Motor neuron (in vitro differentiated cells): ENCODE measurements at regions not wholly inside any gene's neighbourhood (a gene's known extent, or its start where the extent isn't known, plus 50 kb on each side); places are given as distances from the start of the nearest gene placed in this dataset.

Source experiments
- ATAC-seq, 8 experiments: fragments of 200-7000 bp; cut with Tn5 transposase; replicated peaks in 6 of 8; 2 replicates each; pipeline ENCODE4 v1.8.0; 2021; ENCODE audit warnings: mild to moderate bottlenecking in 8 of 8, moderate library complexity in 8 of 8
- H3K27ac ChIP-seq, 2 donors: fragments of 250-450 bp; sonication (Bioruptor Pico); 2 replicates each; pipeline ENCODE4 v1.9.0; 2021; ENCODE audit warnings: antibody characterized with exemption in 2 of 2, mild to moderate bottlenecking in 2 of 2, moderate library complexity in 1 of 2
- H3K4me1 ChIP-seq, 2 donors: fragments of 250-450 bp; sonication (Bioruptor Pico); replicated peaks in 1 of 2; 2 replicates each; pipeline ENCODE4 v1.6.1; 2021; ENCODE audit warnings: antibody characterized with exemption in 2 of 2, mild to moderate bottlenecking in 2 of 2, moderate library complexity in 1 of 2
- H3K4me3 ChIP-seq, 5 donors: fragments of 250-450 bp; sonication (Bioruptor Pico); 2 replicates each; pipeline ENCODE4 v1.9.0; 2021; ENCODE audit warnings: antibody characterized with exemption in 5 of 5, mild to moderate bottlenecking in 5 of 5, moderate library complexity in 4 of 5
- WGBS, 10 experiments: fragments of 450-650 bp; shearing (Covaris generic); methylation state at CpG; one replicate each; pipeline ENCODE4 v1.0.0; 2022; 5-methylcytosine and 5-hydroxymethylcytosine counted together
- in situ Hi-C, 9 experiments: fragments of 400-800 bp; cut with MboI; loops; one replicate each; pipeline ENCODE4 v1.15.0; 2021; ENCODE audit warnings: low sequenced_read_pairs in 9 of 9, low pct_unique_long_range_greater_than_20kb in 2 of 9; ENCODE audit not compliant: unreplicated experiment in 9 of 9

DNA sequence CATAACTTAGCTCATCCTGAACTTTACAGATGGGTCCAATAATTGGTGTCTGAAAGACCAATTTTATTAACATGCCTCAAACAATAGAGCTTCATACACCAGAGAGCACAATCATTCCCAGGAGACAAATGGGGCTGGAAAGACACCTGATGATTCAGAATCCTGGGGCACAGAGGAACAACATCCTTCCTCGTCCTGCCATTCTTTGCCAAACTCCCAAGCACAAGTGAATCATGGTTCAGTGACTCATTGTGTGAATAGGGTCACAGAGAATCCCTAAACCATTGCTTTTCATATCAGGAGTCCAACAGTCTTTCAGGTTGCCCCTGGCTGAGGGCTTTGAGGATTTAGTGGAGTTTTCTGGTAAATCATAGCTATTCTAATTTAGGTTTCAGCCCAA lies 266.4 kb upstream of the BMP2 start:
- in situ Hi-C loops, result no loop called here
- no peak for ATAC-seq
- 20 to 100% (median 80%) methylated on average over 1 of the region's 1 CpG; no CpG with 5 or more reads in 3 of the 10 experiments for WGBS, 10 experiments
- no peaks in the 10 kb centered on the region for H3K4me1 ChIP-seq
- no peak overlapping the region for H3K27ac ChIP-seq
- no peak overlapping the region for H3K4me3 ChIP-seq

GRCh38 chr20:6499566-6499965 lies 267.9 kb upstream of the BMP2 start:
- in situ Hi-C loops, result no loop called here
- no peak overlapping the region for H3K27ac ChIP-seq

GRCh38 chr20:6496874-6497273 lies 270.6 kb upstream of the BMP2 start:
- Histone ChIP-seq H3K27ac (no peak overlapping the region), H3K4me1 (peaks cover 2 to 9% of the 10 kb centered on the region in 2 donors), H3K4me3 (no peak overlapping the region)
- in situ Hi-C loops, result no loop called here
- no peak for ATAC-seq

More at GRCh38 chr20:6499566-6499965, 267.9 kb upstream of the BMP2 start:
- H3K4me1 ChIP-seq, result no peaks in the 10 kb centered on the region
- ATAC-seq, result peak in 3 of 8 experiments; percentile 31 to 99 (median 46)
- no peak overlapping the region for H3K4me3 ChIP-seq

- H3K4me1 ChIP-seq, result peaks cover 2 to 15% of the 10 kb centered on the region in 2 donors
- 22 to 100% (median 95%) methylated on average over 1 of the region's 1 CpG; no CpG with 5 or more reads in 4 of the 10 experiments for WGBS, 10 experiments
- no peak overlapping the region for H3K4me3 ChIP-seq
- no peak for ATAC-seq
- no peak overlapping the region for H3K27ac ChIP-seq
- in situ Hi-C loops, result no loop called here
Observed at GRCh38 chr20:6495907-6496306, 271.6 kb upstream of the BMP2 start.

- 8 to 70% (median 33%) methylated on average over 2 to 8 of the region's 8 CpGs for WGBS, 10 experiments
- H3K4me1 ChIP-seq, result peaks cover 11 to 32% of the 10 kb centered on the region in 2 donors
- H3K27ac ChIP-seq, result peak overlapping the region in 1 of 2 donors; percentile 53
- peak; percentile 39 to 100 (median 90) for ATAC-seq
- in situ Hi-C loops, result no loop called here
- H3K4me3 ChIP-seq, result no peak overlapping the region
Observed at GRCh38 chr20:6492271-6493055, 275.0 kb upstream of the BMP2 start.

DNA sequence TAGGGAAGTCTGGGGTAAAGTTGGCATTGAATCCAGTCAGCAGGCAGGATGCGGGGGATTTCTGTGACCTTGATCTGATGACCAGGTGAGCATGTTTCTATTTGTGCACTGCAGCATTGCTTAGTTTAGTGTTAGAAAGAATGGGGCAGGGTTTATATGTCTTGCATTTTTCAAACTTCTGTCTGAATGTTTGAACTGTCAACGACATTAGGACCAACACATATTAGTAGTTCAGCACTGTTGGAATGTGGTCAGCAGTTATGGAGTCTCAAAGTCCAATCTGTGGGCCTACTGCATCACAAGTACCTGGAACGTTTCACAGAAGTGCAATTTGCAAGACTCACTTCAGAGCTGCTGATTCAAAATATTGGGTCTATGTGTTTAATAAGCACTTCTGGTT lies 276.6 kb upstream of the BMP2 start:
- no peak overlapping the region for H3K27ac ChIP-seq
- in situ Hi-C loops, result no loop called here
- WGBS, 10 experiments, result 0 to 100% (median 83%) methylated on average over 1 to 3 of the region's 3 CpGs
- peaks cover 11 to 32% of the 10 kb centered on the region in 2 donors for H3K4me1 ChIP-seq
- H3K4me3 ChIP-seq, result no peak overlapping the region
- ATAC-seq, result no peak

GRCh38 chr20:6489361-6490171 lies 277.9 kb upstream of the BMP2 start:
- Histone ChIP-seq H3K4me1 (peaks cover 11 to 32% of the 10 kb centered on the region in 2 donors), H3K4me3 (no peak overlapping the region), H3K27ac (no peak overlapping the region)
- ATAC-seq, result peak in 5 of 8 experiments; percentile 11 to 68 (median 56)
- in situ Hi-C loops, result no loop called here
- WGBS, 10 experiments, result 36 to 85% (median 59%) methylated on average over 2 to 13 of the region's 16 CpGs

DNA sequence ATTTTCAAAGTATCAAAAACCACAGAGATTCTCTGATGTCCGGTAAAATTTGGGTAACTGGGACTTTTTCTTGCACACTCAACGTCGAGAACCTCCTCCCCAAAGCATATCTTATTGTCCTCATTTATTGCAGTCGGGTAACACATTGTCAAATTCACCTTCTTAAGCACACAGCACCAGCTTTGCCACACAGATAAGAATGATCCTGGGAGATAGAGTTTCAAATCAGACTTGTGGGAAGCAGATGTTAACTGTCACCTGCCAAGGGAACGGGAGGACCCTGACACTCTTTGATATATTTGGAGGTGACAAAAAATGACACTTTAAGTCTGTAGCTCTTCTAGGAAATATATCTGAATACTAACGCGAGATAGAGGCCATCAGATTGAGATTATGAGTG lies 282.1 kb upstream of the BMP2 start:
- WGBS, 10 experiments, result 30 to 98% (median 80%) methylated on average over 2 to 7 of the region's 7 CpGs; no CpG with 5 or more reads in 1 of the 10 experiments
- in situ Hi-C loops, result no loop called here
- Histone ChIP-seq H3K27ac (no peak overlapping the region), H3K4me3 (no peak overlapping the region), H3K4me1 (peaks cover 9 to 15% of the 10 kb centered on the region in 2 donors)
- no peak for ATAC-seq

DNA sequence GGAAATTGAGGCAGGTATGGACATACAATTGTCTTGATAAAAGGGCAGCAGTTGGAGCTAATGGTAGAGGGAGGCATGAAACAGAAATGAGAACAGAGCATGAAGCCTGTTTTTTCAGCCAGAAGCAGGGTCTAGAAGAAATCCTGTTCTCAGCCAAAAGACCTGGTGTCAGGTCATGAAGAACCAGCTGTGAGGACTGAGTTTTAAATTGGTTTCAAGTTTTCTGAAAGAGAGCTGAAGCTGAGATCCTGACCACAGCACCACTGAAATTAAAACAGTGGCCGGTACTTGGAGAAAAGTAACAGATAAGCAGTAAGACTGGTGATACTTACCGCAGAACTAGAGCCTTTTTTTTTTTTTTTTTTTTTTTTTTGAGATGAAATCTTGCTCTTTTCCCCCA lies 283.8 kb upstream of the BMP2 start:
- H3K27ac ChIP-seq, result no peak overlapping the region
- in situ Hi-C loops, result no loop called here
- ATAC-seq, result no peak
- peaks cover 0 to under 1% of the 10 kb centered on the region in 2 donors for H3K4me1 ChIP-seq
- H3K4me3 ChIP-seq, result no peak overlapping the region
- 80 to 100% (median 94%) methylated on average over 1 to 2 of the region's 2 CpGs; no CpG with 5 or more reads in 1 of the 10 experiments for WGBS, 10 experiments

GRCh38 chr20:6482486-6482885 lies 285.0 kb upstream of the BMP2 start:
- Histone ChIP-seq H3K27ac (no peak overlapping the region), H3K4me1 (no peaks in the 10 kb centered on the region), H3K4me3 (no peak overlapping the region)
- ATAC-seq, result no peak
- in situ Hi-C loops, result no loop called here

DNA sequence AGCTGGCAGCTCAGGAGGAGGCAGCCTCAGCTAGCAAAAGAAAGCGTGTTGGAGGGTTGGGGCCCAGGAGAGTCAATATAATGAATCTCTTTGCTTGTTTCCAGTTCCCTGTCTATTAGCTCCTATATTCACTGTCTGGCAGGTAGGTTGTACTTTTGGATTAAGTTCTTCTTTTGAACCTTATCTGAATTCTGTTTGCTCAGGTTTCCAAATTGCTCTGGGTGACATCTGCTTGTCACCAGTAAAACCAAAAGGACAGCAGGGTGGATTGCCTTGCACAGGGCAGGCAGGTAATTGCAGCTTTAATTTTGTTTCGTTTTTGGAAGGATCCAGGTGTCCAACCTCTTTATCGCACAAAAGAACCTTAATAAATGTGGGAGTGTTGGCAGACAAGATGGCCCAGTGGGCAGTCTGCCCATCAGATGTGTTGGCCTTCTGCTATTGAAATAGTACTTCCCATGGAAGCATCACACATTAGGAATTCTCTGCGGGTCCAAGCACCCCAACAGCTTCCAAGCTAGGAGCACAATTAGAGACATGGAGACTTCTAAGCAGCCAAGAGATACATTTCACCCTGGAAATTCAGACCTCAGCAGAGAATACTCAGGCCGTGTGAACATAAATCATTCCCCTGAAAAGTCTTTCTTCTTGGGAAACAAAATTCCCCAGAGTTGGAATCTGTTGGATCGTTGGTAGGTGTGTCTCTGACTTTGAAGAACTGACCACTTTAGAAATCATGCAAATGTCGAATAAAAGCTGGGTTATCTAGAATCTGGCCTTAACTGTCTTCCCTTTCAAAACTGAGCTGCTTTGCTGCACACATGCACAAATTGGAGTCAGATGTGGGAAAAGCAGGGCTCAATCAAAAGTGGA lies 286.9 kb upstream of the BMP2 start:
- H3K4me3 ChIP-seq, result no peak overlapping the region
- no peaks in the 10 kb centered on the region for H3K4me1 ChIP-seq
- ATAC-seq, result no peak
- no peak overlapping the region for H3K27ac ChIP-seq
- 32 to 93% (median 79%) methylated on average over 1 to 6 of the region's 7 CpGs; no CpG with 5 or more reads in 1 of the 10 experiments for WGBS, 10 experiments
- in situ Hi-C loops, result no loop called here

DNA sequence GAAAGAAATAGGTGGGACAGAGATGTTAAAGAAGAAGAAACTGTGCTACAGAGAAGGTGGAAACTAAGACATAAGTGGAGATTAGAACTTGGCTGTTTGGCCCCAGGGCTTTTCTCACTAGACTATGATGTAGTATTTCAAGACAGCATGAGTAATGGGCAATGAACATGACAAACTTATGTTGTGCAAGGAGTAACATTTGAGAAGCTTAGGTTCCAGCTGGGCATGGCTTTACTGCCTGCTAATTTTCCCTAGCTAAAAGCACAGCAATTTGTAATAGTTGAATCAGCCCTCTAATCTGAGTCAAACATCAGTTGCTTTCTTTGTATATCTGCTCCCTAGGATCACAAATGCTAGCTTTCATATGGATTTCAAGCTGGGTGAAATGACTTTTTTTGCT lies 294.3 kb upstream of the BMP2 start:
- in situ Hi-C loops, result no loop called here
- Histone ChIP-seq H3K4me3 (no peak overlapping the region), H3K27ac (no peak overlapping the region), H3K4me1 (peaks cover 0 to 2% of the 10 kb centered on the region in 2 donors)
- peak in 2 of 8 experiments; percentile 57 to 62 for ATAC-seq

DNA sequence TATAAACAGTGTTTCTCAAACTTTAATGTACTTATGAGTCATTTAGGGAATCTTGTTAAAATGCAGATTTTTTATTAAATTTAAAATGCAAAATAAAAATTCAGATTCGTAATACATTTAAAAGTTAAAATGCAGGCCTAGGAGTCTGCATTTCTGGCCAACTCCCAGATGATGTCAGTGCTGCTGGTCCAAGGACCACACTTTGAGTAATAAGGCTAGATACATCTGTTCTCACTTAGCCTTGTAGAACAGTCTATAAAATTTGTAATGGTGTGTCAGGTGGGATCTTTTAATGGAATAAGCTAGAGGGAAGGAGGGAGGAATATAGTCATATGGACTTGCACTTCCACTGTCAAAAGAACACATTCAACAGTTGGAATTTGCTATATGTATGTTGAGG lies 295.6 kb upstream of the BMP2 start:
- Histone ChIP-seq H3K4me1 (peaks cover 3 to 13% of the 10 kb centered on the region in 2 donors), H3K27ac (no peak overlapping the region), H3K4me3 (no peak overlapping the region)
- ATAC-seq, result peak in 3 of 8 experiments; percentile 11 to 73 (median 58)
- in situ Hi-C loops, result no loop called here
- 0 to 83% (median 29%) methylated on average over 1 of the region's 1 CpG; no CpG with 5 or more reads in 2 of the 10 experiments for WGBS, 10 experiments
